ENCODE measurements at regions not wholly inside any gene's neighbourhood (a gene's known extent, or its start where the extent isn't known, plus 50 kb on each side); places are given as distances from the start of the nearest gene placed in this dataset.

DNA sequence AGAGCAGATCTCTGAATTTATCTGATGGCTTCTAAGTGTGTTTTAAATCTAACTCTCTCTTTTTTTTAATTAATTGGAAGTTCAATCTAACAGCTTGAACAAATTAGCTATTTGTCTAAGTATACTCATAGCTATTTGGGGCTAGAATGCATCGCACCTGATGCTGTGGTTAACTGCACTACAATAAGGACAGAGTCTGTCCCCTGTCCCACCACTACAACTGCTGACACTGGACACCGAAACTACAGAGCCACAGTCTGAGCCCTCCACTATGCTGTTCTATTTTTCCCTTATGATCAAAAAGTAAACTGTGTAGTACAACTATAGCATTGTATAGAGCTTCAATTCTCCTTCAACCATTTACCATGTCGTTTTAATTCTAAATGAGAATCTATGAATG, 89.4 kb upstream of the AHR start:
- no peak for DNase-seq
- no peaks in the 10 kb centered on the region for H3K36me3 ChIP-seq
- H3K27ac ChIP-seq: no peak overlapping the region
- H3K27me3 ChIP-seq (replicated peaks in 1 of 7): no peaks in the 10 kb centered on the region
- H3K9me3 ChIP-seq: no peaks in the 10 kb centered on the region
- no peak for TF ChIP-seq POLR2AphosphoS5 (IDR thresholded peaks at IDR 0.05)
- no peak for TF ChIP-seq POLR2A (IDR thresholded peaks at IDR 0.05)
- intact Hi-C loops (cut with DNase I; ENCODE audit: low total_unique reads): no loop called here
- WGBS, 5 donors: 62 to 97% (median 83%) methylated on average over 3 of the region's 3 CpGs
- H3K4me1 ChIP-seq: no peaks in the 10 kb centered on the region
- no peak overlapping the region for H3K4me3 ChIP-seq

DNA sequence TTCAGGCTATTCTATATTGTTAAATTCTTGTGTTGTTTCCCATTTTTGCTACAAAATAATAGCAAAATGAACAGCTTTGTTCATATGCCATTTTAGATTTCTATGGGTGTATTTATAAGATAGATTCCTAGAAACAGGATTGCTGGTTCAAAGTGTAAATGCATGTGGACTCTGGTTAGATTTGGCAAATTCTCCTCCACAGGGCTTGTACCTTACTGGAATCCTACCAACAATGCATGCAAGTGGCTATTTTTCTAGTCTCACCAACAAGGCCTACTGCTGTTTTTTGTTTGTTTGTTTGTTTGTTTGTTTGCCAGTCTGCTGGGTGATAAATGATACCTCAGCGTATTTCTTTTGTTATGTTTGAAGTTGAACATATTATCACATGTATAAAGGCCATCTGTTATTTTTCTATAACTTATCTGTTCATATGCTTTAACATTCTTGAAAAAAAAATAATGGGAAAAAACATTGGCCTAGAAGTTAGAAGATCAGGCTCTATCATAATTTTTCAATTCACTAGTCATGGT, 87.1 kb upstream of the AHR start:
- intact Hi-C loops (cut with DNase I; ENCODE audit: low total_unique reads): no loop called here
- H3K9me3 ChIP-seq: peaks cover 0 to 9% (median 0%) of the 10 kb centered on the region in 8 donors
- WGBS, 5 donors: 91 to 98% (median 95%) methylated on average over 1 of the region's 1 CpG
- no peak for TF ChIP-seq POLR2AphosphoS5 (IDR thresholded peaks at IDR 0.05)
- TF ChIP-seq POLR2A (IDR thresholded peaks at IDR 0.05): no peak
- TF ChIP-seq, protein P1, sequence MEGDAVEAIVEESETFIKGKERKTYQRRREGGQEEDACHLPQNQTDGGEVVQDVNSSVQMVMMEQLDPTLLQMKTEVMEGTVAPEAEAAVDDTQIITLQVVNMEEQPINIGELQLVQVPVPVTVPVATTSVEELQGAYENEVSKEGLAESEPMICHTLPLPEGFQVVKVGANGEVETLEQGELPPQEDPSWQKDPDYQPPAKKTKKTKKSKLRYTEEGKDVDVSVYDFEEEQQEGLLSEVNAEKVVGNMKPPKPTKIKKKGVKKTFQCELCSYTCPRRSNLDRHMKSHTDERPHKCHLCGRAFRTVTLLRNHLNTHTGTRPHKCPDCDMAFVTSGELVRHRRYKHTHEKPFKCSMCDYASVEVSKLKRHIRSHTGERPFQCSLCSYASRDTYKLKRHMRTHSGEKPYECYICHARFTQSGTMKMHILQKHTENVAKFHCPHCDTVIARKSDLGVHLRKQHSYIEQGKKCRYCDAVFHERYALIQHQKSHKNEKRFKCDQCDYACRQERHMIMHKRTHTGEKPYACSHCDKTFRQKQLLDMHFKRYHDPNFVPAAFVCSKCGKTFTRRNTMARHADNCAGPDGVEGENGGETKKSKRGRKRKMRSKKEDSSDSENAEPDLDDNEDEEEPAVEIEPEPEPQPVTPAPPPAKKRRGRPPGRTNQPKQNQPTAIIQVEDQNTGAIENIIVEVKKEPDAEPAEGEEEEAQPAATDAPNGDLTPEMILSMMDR (IDR thresholded peaks at IDR 0.05 in 8 of 11, conservative IDR thresholded peaks at IDR 0.05 in 3 of 11): no peak
- no peak overlapping the region for H3K27ac ChIP-seq
- DNase-seq: no peak
- H3K27me3 ChIP-seq (replicated peaks in 1 of 7): no peaks in the 10 kb centered on the region
- H3K4me3 ChIP-seq: no peak overlapping the region
- no peaks in the 10 kb centered on the region for H3K36me3 ChIP-seq
- no peaks in the 10 kb centered on the region for H3K4me1 ChIP-seq

DNA sequence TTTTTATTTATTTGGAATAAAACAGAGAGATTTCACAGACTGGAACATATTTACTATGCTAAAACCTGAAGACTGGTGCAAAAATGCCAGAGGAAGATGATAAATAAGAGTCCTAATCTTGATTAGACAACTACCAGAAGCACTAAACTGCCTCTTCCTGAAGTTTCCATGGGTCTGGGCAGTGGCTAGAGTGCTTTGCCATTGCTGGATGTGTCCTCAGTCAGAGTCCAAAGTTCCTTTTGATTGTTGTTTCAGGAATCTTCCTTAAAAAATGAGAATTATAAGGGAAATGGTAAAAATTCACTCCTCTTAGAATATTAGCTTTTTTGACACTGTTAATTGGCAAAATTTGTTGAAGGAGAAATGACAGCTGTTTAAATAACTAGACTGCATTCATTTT, 86.3 kb upstream of the AHR start:
- TF ChIP-seq POLR2A (IDR thresholded peaks at IDR 0.05): no peak
- TF ChIP-seq, protein P1 (IDR thresholded peaks at IDR 0.05 in 8 of 11, conservative IDR thresholded peaks at IDR 0.05 in 3 of 11): no peak
- TF ChIP-seq POLR2AphosphoS5 (IDR thresholded peaks at IDR 0.05): no peak
- H3K27me3 ChIP-seq (replicated peaks in 1 of 7): no peaks in the 10 kb centered on the region
- intact Hi-C loops (cut with DNase I; ENCODE audit: low total_unique reads): no loop called here
- no peak for DNase-seq
- no peaks in the 10 kb centered on the region for H3K36me3 ChIP-seq
- H3K4me1 ChIP-seq: no peaks in the 10 kb centered on the region
- H3K9me3 ChIP-seq: peaks cover 0 to 9% (median 0%) of the 10 kb centered on the region in 8 donors
- H3K27ac ChIP-seq: no peak overlapping the region
- H3K4me3 ChIP-seq: no peak overlapping the region

DNA sequence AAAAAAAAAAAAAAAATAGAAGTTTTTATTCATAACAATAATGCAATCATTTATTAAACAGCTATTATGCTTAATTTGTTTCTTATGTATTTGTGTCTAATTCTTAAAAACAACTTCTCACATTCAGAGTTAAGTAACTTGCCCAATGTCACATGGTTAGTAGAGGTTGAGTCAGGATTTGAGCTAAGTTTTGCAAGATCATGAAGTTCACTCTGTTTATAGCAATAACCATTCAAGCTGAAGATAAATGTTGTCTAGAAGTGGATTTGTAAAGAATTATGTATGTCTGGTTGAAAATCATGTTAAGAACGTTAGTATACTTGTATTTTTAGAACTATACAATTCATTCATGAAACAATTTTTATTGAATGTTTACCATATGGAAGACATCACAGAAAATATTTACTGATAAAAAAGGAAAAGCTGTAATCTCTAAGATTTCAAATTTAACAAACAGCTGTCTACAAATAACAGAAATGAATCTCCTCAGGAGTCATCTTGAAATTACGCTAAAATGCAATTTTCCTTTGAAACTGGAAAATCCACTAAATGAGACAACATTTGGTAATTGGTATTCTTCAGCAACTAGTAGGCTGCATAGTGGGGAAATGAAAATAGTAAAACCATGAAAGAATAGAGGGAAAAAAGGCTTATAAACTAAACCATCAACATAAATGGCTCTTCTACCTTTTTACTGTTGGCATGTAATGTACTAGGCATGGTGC, 70.5 kb upstream of the AHR start:
- Histone ChIP-seq H3K27ac (no peak overlapping the region), H3K9me3 (no peaks in the 10 kb centered on the region), H3K36me3 (no peaks in the 10 kb centered on the region), H3K27me3 (replicated peaks in 1 of 7) (no peaks in the 10 kb centered on the region), H3K4me3 (no peak overlapping the region), H3K4me1 (no peaks in the 10 kb centered on the region)
- DNase-seq: no peak
- intact Hi-C loops (cut with DNase I; ENCODE audit: low total_unique reads): no loop called here
- TF ChIP-seq POLR2A (IDR thresholded peaks at IDR 0.05): no peak
- no peak for TF ChIP-seq POLR2AphosphoS5 (IDR thresholded peaks at IDR 0.05)
- TF ChIP-seq, protein P1 (IDR thresholded peaks at IDR 0.05 in 8 of 11, conservative IDR thresholded peaks at IDR 0.05 in 3 of 11): no peak
- WGBS, 5 donors: 82 to 91% (median 88%) methylated on average over 2 of the region's 2 CpGs

Measured in spleen (tissue), 11 donors.